HCT116 (cell line): ENCODE measurements at regions not wholly inside any gene's neighbourhood (a gene's known extent, or its start where the extent isn't known, plus 50 kb on each side); places are given as distances from the start of the nearest gene placed in this dataset.

Experiments
- ATAC-seq: fragments of 200-7000 bp; cut with Tn5 transposase; 2 replicates; pipeline ENCODE4 v1.9.1; 2020; ENCODE audit warnings: mild to moderate bottlenecking, moderate library complexity
- BruUV-seq: library from RNA; stranded (reverse); fragments of 400-500 nt; replicated peaks from 2 replicates; lab custom pipeline; 2021; lab: Mats Ljungman, UMichigan
- CTCF ChIA-PET: fragments of 300-600 bp; sonication (Branson Sonifier 250); formaldehyde crosslinking; loops from one replicate; lab custom pipeline; 2021; ENCODE audit warnings: antibody characterized with exemption; lab: Charles Lee
- POLR2A ChIA-PET: fragments of 300-600, 350-600 bp; sonication (Branson Sonifier 250); formaldehyde crosslinking; loops from one replicate; lab custom pipeline; 2021; ENCODE audit warnings: antibody characterized with exemption; lab: Charles Lee
- RAD21 ChIA-PET, 2 experiments: fragments of 300-600 bp; sonication (Branson Sonifier 250); formaldehyde crosslinking; loops; one replicate each; lab custom pipeline; 2023; ENCODE audit warnings: low total read pairs in 2 of 2; ENCODE audit not compliant: uncharacterized antibody in 2 of 2, unreplicated experiment in 2 of 2, low non-redundant PET in 1 of 2; lab: Charles Lee
- DNase-seq: peaks from one replicate; pipeline ENCODE4 v3.0.0-alpha.2; 2010; ENCODE audit warnings: low read depth, low spot score
- H2AFZ ChIP-seq: fragments of 200-600 bp; shearing (Covaris generic), sonication (generic); 2 replicates; pipeline ENCODE4 v1.6.1; 2017; ENCODE audit warnings: low read depth, mixed run types, mixed read lengths, antibody characterized with exemption, low read length; ENCODE audit not compliant: poor library complexity, severe bottlenecking
- H3K27ac ChIP-seq: 2 replicates; pipeline ENCODE4 v1.5.1; 2012; ENCODE audit warnings: low read depth, low read length
- H3K27me3 ChIP-seq: fragments of 200-600 bp; sonication (generic); 2 replicates; pipeline ENCODE4 v1.6.1; 2016; ENCODE audit warnings: mixed run types, low read length, mixed read lengths; ENCODE audit not compliant: insufficient read depth
- H3K36me3 ChIP-seq, 2 experiments: fragments of 200-500 bp in 1 of 2; fragments of 200-600 bp in 1 of 2; sonication (Bioruptor generic) in 1 of 2; sonication (generic) in 1 of 2; 2 replicates each; pipeline versions ENCODE4 v1.5.1 to v1.6.1; 2014 to 2016; ENCODE audit warnings: low read length in 2 of 2, inconsistent platforms in 1 of 2, mixed read lengths in 1 of 2, mixed run types in 1 of 2; ENCODE audit not compliant: insufficient read depth in 2 of 2, control insufficient read depth in 1 of 2
- H3K4me1 ChIP-seq, 2 experiments: fragments of 200-600 bp in 1 of 2; sonication (generic) in 1 of 2; 2 replicates each; pipeline versions ENCODE4 v1.5.1 to v1.6.1; 2012 to 2017; ENCODE audit warnings: low read length in 2 of 2, inconsistent platforms in 1 of 2, mild to moderate bottlenecking in 1 of 2, mixed read lengths in 1 of 2, mixed run types in 1 of 2, moderate library complexity in 1 of 2; ENCODE audit not compliant: insufficient read depth in 2 of 2, control insufficient read depth in 1 of 2
- H3K4me2 ChIP-seq: fragments of 200-600 bp; sonication (generic); 2 replicates; pipeline ENCODE4 v1.6.1; 2017; ENCODE audit warnings: mixed run types, low read length, mixed read lengths
- H3K4me3 ChIP-seq, 2 experiments: fragments of 200-600 bp in 1 of 2; sonication (generic) in 1 of 2; replicated peaks in 1 of 2; 2 replicates each; pipeline ENCODE4 v1.5.1; 2011 to 2016; ENCODE audit warnings: low read length in 2 of 2, control low read depth in 1 of 2, low read depth in 1 of 2, mild to moderate bottlenecking in 1 of 2, mixed read lengths in 1 of 2, mixed run types in 1 of 2
- H3K79me2 ChIP-seq: fragments of 200-600 bp; sonication (generic); 2 replicates; pipeline ENCODE4 v1.6.1; 2017; ENCODE audit warnings: mild to moderate bottlenecking, mixed run types, low read length, moderate library complexity, mixed read lengths; ENCODE audit not compliant: insufficient read depth
- H3K9ac ChIP-seq: fragments of 200-600 bp; sonication (generic); 2 replicates; pipeline ENCODE4 v1.6.1; 2016; ENCODE audit warnings: low read length, mixed read lengths
- H3K9me2 ChIP-seq: fragments of 200-600 bp; sonication (generic), shearing (Covaris generic); 2 replicates; pipeline ENCODE4 v1.6.1; 2017; ENCODE audit warnings: mixed run types, mild to moderate bottlenecking, moderate library complexity; ENCODE audit not compliant: insufficient read depth
- H3K9me3 ChIP-seq, 2 experiments: fragments of 200-500 bp in 1 of 2; fragments of 200-600 bp in 1 of 2; sonication (Bioruptor generic) in 1 of 2; sonication (generic) in 1 of 2; 2 replicates each; pipeline ENCODE4 v1.6.1; 2014 to 2017; ENCODE audit warnings: low read length in 2 of 2, mixed read lengths in 2 of 2, inconsistent platforms in 1 of 2, low read depth in 1 of 2, mild to moderate bottlenecking in 1 of 2, mixed run types in 1 of 2, moderate library complexity in 1 of 2; ENCODE audit not compliant: control insufficient read depth in 1 of 2, insufficient read depth in 1 of 2
- H4K20me1 ChIP-seq: fragments of 200-600 bp; sonication (generic), shearing (Covaris generic); 2 replicates; pipeline ENCODE4 v1.6.1; 2017; ENCODE audit warnings: mixed run types, mild to moderate bottlenecking, moderate library complexity; ENCODE audit not compliant: insufficient read depth
- ELF1 ChIP-seq: IDR thresholded peaks from 2 replicates; pipeline ENCODE4 v1.6.1; 2012; ENCODE audit warnings: low read depth, borderline replicate concordance
- EZH2 ChIP-seq: fragments of 200-600 bp; sonication (generic); IDR thresholded peaks from 2 replicates; pipeline ENCODE4 v1.6.1; 2017; ENCODE audit warnings: antibody characterized with exemption, mixed run types
- FOSL1 ChIP-seq: IDR thresholded peaks from 2 replicates; pipeline ENCODE4 v1.6.1; 2012; ENCODE audit warnings: low read depth
- POLR2A ChIP-seq: IDR thresholded peaks from 2 replicates; pipeline ENCODE4 v1.7.0; 2011; ENCODE audit warnings: borderline replicate concordance; ENCODE audit not compliant: insufficient read depth, insufficient read length; ENCODE audit errors: extremely low read depth
- POLR2AphosphoS5 ChIP-seq: IDR thresholded peaks from 2 replicates; pipeline ENCODE4 v1.6.1; 2011; ENCODE audit warnings: mild to moderate bottlenecking, low read depth, low read length, moderate library complexity
- SIN3A ChIP-seq: IDR thresholded peaks from 2 replicates; pipeline ENCODE4 v1.6.1; 2012; ENCODE audit warnings: low read depth
- TCF7L2 ChIP-seq: IDR thresholded peaks from 2 replicates; pipeline ENCODE4 v1.7.0; 2011; ENCODE audit warnings: borderline replicate concordance, inconsistent platforms; ENCODE audit not compliant: insufficient read depth, insufficient read length; ENCODE audit errors: extremely low read depth
- ZBTB33 ChIP-seq: IDR thresholded peaks from 2 replicates; pipeline ENCODE4 v1.6.1; 2011; ENCODE audit warnings: mild to moderate bottlenecking, low read length, moderate library complexity; ENCODE audit not compliant: insufficient replicate concordance; ENCODE audit errors: extremely low read depth
- intact Hi-C: fragments of 100-400 bp; cut with micrococcal nuclease; formaldehyde crosslinking; loops from 2 replicates; pipeline ENCODE4 v1.10.0; 2022
- TF ChIP-seq, protein P1 (sequence below), 3 experiments: fragments of 200-600 bp in 1 of 3; sonication (generic) in 1 of 3; IDR thresholded peaks in 2 of 3; conservative IDR thresholded peaks in 1 of 3; 2 replicates each; pipeline ENCODE4 v1.5.1; 2012 to 2017; ENCODE audit warnings: low read depth in 2 of 3, low read length in 2 of 3, antibody characterized with exemption in 1 of 3, borderline replicate concordance in 1 of 3, control low read depth in 1 of 3, mild to moderate bottlenecking in 1 of 3, mixed read lengths in 1 of 3, mixed run types in 1 of 3, moderate library complexity in 1 of 3; ENCODE audit not compliant: insufficient read depth in 1 of 3

GRCh38 chr6:142696123-142697000, 248.6 kb downstream of the HIVEP2 start:
- CTCF ChIA-PET: interaction anchor here (1.2 kb wide), 1 partner anchor 731 kb away, joined by 3 read pairs; no protein-coding TSS in a partner anchor
- H3K79me2 ChIP-seq: no peaks in the 10 kb centered on the region
- DNase-seq (no peak), ATAC-seq (no peak)
- H4K20me1 ChIP-seq: no peaks in the 10 kb centered on the region
- POLR2A ChIA-PET: no interaction called here
- RAD21 ChIA-PET: no interaction called here
- intact Hi-C loops: no loop called here
- no peaks in the 10 kb centered on the region for H3K9me3 ChIP-seq
- no peaks in the 10 kb centered on the region for H3K27me3 ChIP-seq
- no TSS peak for BruUV-seq
- H3K4me3 ChIP-seq: no peak overlapping the region
- no peak overlapping the region for H3K27ac ChIP-seq
- TF ChIP-seq POLR2AphosphoS5 (no peak), TCF7L2 (no peak), SIN3A (no peak), ZBTB33 (no peak), EZH2 (no peak), POLR2A (no peak), FOSL1 (no peak), ELF1 (no peak)
- TF ChIP-seq, protein P1, sequence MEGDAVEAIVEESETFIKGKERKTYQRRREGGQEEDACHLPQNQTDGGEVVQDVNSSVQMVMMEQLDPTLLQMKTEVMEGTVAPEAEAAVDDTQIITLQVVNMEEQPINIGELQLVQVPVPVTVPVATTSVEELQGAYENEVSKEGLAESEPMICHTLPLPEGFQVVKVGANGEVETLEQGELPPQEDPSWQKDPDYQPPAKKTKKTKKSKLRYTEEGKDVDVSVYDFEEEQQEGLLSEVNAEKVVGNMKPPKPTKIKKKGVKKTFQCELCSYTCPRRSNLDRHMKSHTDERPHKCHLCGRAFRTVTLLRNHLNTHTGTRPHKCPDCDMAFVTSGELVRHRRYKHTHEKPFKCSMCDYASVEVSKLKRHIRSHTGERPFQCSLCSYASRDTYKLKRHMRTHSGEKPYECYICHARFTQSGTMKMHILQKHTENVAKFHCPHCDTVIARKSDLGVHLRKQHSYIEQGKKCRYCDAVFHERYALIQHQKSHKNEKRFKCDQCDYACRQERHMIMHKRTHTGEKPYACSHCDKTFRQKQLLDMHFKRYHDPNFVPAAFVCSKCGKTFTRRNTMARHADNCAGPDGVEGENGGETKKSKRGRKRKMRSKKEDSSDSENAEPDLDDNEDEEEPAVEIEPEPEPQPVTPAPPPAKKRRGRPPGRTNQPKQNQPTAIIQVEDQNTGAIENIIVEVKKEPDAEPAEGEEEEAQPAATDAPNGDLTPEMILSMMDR (IDR thresholded peaks at IDR 0.05 in 2 of 3, conservative IDR thresholded peaks at IDR 0.05 in 1 of 3; ENCODE audit: borderline replicate concordance in 1 of 3, insufficient read depth in 1 of 3, low read depth in 2 of 3, low read length in 2 of 3): no peak
- no peaks in the 10 kb centered on the region for H3K36me3 ChIP-seq
- no peaks in the 10 kb centered on the region for H3K9me2 ChIP-seq
- 0 out of 4 replicates have a peak, but pooled peaks cover 0 to 2% of the 10 kb centered on the region in 2 experiments for H3K4me1 ChIP-seq
- no peak overlapping the region for H3K9ac ChIP-seq
- no peak overlapping the region for H2AFZ ChIP-seq
- no peak overlapping the region for H3K4me2 ChIP-seq
